IMR-90 (cell line): ENCODE measurements at regions not wholly inside any gene's neighbourhood (a gene's known extent, or its start where the extent isn't known, plus 50 kb on each side); places are given as distances from the start of the nearest gene placed in this dataset.

Experiments
- ATAC-seq: fragments of 200-7000 bp; cut with Tn5 transposase; 2 replicates; pipeline ENCODE4 v1.9.1; 2020; ENCODE audit warnings: low read depth, mild to moderate bottlenecking, moderate library complexity
- BruUV-seq: library from RNA; stranded (reverse); fragments of 400-500 nt; replicated peaks from 2 replicates; lab custom pipeline; 2021; lab: Mats Ljungman, UMichigan
- CTCF ChIA-PET: fragments of 300-600 bp; formaldehyde crosslinking; extraction: SDS; loops from one replicate; lab custom pipeline; 2021; ENCODE audit warnings: antibody characterized with exemption; lab: Yijun Ruan, JAX
- POLR2A ChIA-PET: fragments of 300-600 bp; sonication (Branson Sonifier 250); formaldehyde crosslinking; loops from one replicate; lab custom pipeline; 2022; ENCODE audit warnings: antibody characterized with exemption; ENCODE audit not compliant: unreplicated experiment; lab: Charles Lee
- DNase-seq: peaks from one replicate; pipeline ENCODE4 v3.0.0; 2013
- H2AFZ ChIP-seq: replicated peaks from 2 replicates; pipeline ENCODE3; 2013; ENCODE audit warnings: low read length, mild to moderate bottlenecking; ENCODE audit not compliant: poor library complexity
- H2AK5ac ChIP-seq: 2 replicates; pipeline ENCODE4 v1.6.1; 2013; ENCODE audit warnings: low read depth, low read length, inconsistent platforms
- H2AK9ac ChIP-seq: replicated peaks from 2 replicates; pipeline ENCODE3; 2013; ENCODE audit warnings: mild to moderate bottlenecking, low read depth, low read length, moderate library complexity; ENCODE audit not compliant: poor library complexity
- H2BK120ac ChIP-seq: 2 replicates; pipeline ENCODE4 v1.6.1; 2013; ENCODE audit warnings: low read depth, low read length, inconsistent platforms
- H2BK15ac ChIP-seq: 3 replicates; pipeline ENCODE4 v1.6.1; 2013; ENCODE audit warnings: low read depth, low read length, inconsistent platforms
- H2BK20ac ChIP-seq: 2 replicates; pipeline ENCODE4 v1.6.1; 2013; ENCODE audit warnings: low read depth, mild to moderate bottlenecking, inconsistent platforms, low read length, moderate library complexity
- H2BK5ac ChIP-seq: 2 replicates; pipeline ENCODE4 v1.6.1; 2013; ENCODE audit warnings: mild to moderate bottlenecking, low read depth, low read length, inconsistent platforms; ENCODE audit not compliant: poor library complexity, severe bottlenecking
- H3K14ac ChIP-seq: replicated peaks from 2 replicates; pipeline ENCODE4 v1.6.1; 2013; ENCODE audit warnings: low read depth, low read length, inconsistent platforms
- H3K18ac ChIP-seq: 2 replicates; pipeline ENCODE4 v1.6.1; 2013; ENCODE audit warnings: low read depth, low read length, control low read depth
- H3K23ac ChIP-seq: 2 replicates; pipeline ENCODE4 v1.6.1; 2013; ENCODE audit warnings: low read depth, low read length, inconsistent platforms
- H3K27ac ChIP-seq: 2 replicates; pipeline ENCODE4 v1.5.1; 2013; ENCODE audit warnings: mild to moderate bottlenecking, control low read depth, low read length; ENCODE audit not compliant: insufficient read depth
- H3K27me3 ChIP-seq: 2 replicates; pipeline ENCODE4 v1.6.1; 2013; ENCODE audit warnings: low read length; ENCODE audit not compliant: control insufficient read depth, insufficient read depth
- H3K36me3 ChIP-seq: 2 replicates; pipeline ENCODE4 v1.6.1; 2013; ENCODE audit warnings: low read length, mixed read lengths; ENCODE audit not compliant: control insufficient read depth, insufficient read depth
- H3K4ac ChIP-seq: 2 replicates; pipeline ENCODE4 v1.6.1; 2013; ENCODE audit warnings: low read depth, low read length, inconsistent platforms
- H3K4me1 ChIP-seq: 2 replicates; pipeline ENCODE4 v1.6.1; 2013; ENCODE audit warnings: low read length, mixed read lengths; ENCODE audit not compliant: control insufficient read depth, insufficient read depth
- H3K4me2 ChIP-seq: 2 replicates; pipeline ENCODE4 v1.6.1; 2013; ENCODE audit warnings: low read depth, mild to moderate bottlenecking, control low read depth, low read length, moderate library complexity
- H3K4me3 ChIP-seq: 2 replicates; pipeline ENCODE4 v1.5.1; 2013; ENCODE audit warnings: low read depth, mild to moderate bottlenecking, control low read depth, low read length, moderate library complexity; ENCODE audit not compliant: insufficient read depth
- H3K56ac ChIP-seq: 2 replicates; pipeline ENCODE4 v1.6.1; 2013; ENCODE audit warnings: low read length, inconsistent platforms; ENCODE audit not compliant: insufficient read depth; ENCODE audit errors: extremely low read depth
- H3K79me1 ChIP-seq, 2 experiments: 2 replicates each; pipeline ENCODE4 v1.6.1; 2013; ENCODE audit warnings: low read length in 2 of 2, inconsistent platforms in 1 of 2, low read depth in 1 of 2
- H3K9ac ChIP-seq: 2 replicates; pipeline ENCODE4 v1.6.1; 2013; ENCODE audit warnings: low read depth, low read length, control low read depth
- H3K9me1 ChIP-seq: 2 replicates; pipeline ENCODE4 v1.6.1; 2013; ENCODE audit warnings: low read length, inconsistent platforms; ENCODE audit not compliant: insufficient read depth
- H3K9me3 ChIP-seq: 2 replicates; pipeline ENCODE4 v1.6.1; 2013; ENCODE audit warnings: low read length; ENCODE audit not compliant: control insufficient read depth, insufficient read depth
- H4K20me1 ChIP-seq: 2 replicates; pipeline ENCODE4 v1.6.1; 2013; ENCODE audit warnings: low read length, inconsistent platforms; ENCODE audit not compliant: insufficient read depth
- H4K5ac ChIP-seq: 2 replicates; pipeline ENCODE4 v1.6.1; 2013; ENCODE audit warnings: mild to moderate bottlenecking, low read depth, low read length, control low read depth
- H4K8ac ChIP-seq, 2 experiments: 2 replicates each; pipeline ENCODE4 v1.6.1; 2013; ENCODE audit warnings: low read depth in 2 of 2, low read length in 2 of 2, control low read depth in 1 of 2, inconsistent platforms in 1 of 2
- H4K91ac ChIP-seq: 2 replicates; pipeline ENCODE4 v1.6.1; 2013; ENCODE audit warnings: low read depth, low read length, inconsistent platforms; ENCODE audit not compliant: insufficient read depth
- BHLHE40 ChIP-seq: fragments of 150-350 bp; IDR thresholded peaks from 2 replicates; pipeline ENCODE4 v1.6.1; 2016; ENCODE audit warnings: mild to moderate bottlenecking, low read depth, low read length
- CEBPB ChIP-seq: IDR thresholded peaks from 2 replicates; pipeline ENCODE4 v1.6.1; 2012; ENCODE audit warnings: low read depth, low read length, improper control_type of control experiment
- CHD1 ChIP-seq: IDR thresholded peaks from 2 replicates; pipeline ENCODE4 v1.6.1; 2012; ENCODE audit warnings: low read depth, low read length, improper control_type of control experiment
- FOS ChIP-seq: fragments of 150-350 bp; IDR thresholded peaks from 2 replicates; pipeline ENCODE4 v1.6.1; 2016; ENCODE audit warnings: low read depth, low read length
- MAFK ChIP-seq: IDR thresholded peaks from 2 replicates; pipeline ENCODE4 v1.6.1; 2012; ENCODE audit warnings: low read depth, low read length, improper control_type of control experiment
- MAZ ChIP-seq: IDR thresholded peaks from 2 replicates; pipeline ENCODE4 v1.6.1; 2012; ENCODE audit warnings: low read depth, mild to moderate bottlenecking, low read length, improper control_type of control experiment, moderate library complexity, borderline replicate concordance
- NFE2L2 ChIP-seq: fragments of 150-350 bp; IDR thresholded peaks from 2 replicates; pipeline ENCODE4 v1.6.1; 2016; ENCODE audit warnings: low read depth, mild to moderate bottlenecking, low read length
- POLR2A ChIP-seq: IDR thresholded peaks from 2 replicates; pipeline ENCODE4 v1.6.1; 2012; ENCODE audit warnings: mild to moderate bottlenecking, low read depth, low read length
- RAD21 ChIP-seq: IDR thresholded peaks from 2 replicates; pipeline ENCODE4 v1.6.1; 2012; ENCODE audit warnings: low read length, improper control_type of control experiment
- RFX5 ChIP-seq: IDR thresholded peaks from 2 replicates; pipeline ENCODE4 v1.8.0; 2012; ENCODE audit warnings: low read depth, mild to moderate bottlenecking, low read length, moderate library complexity
- SMC3 ChIP-seq: fragments of 150-350 bp; IDR thresholded peaks from 2 replicates; pipeline ENCODE4 v1.6.1; 2016; ENCODE audit warnings: low read depth, mild to moderate bottlenecking, antibody characterized with exemption, low read length, moderate library complexity
- WGBS, 2 experiments: methylation state at CpG; one replicate each; pipeline versions ENCODE4 v1.1.5 to v1.1.7; 2013; ENCODE audit warnings: missing lambda C conversion rate in 2 of 2; ENCODE audit not compliant: insufficient read length in 1 of 2; ENCODE audit errors: extremely low coverage in 2 of 2; 5-methylcytosine and 5-hydroxymethylcytosine counted together
- dilution Hi-C: fragments of 300-500 bp; cut with HindIII; formaldehyde crosslinking; loops from one replicate; pipeline ENCODE4 v1.14.3; 2018; ENCODE audit warnings: low sequenced_read_pairs; ENCODE audit not compliant: unreplicated experiment
- in situ Hi-C: fragments of 300-500 bp; cut with MboI; formaldehyde crosslinking; loops from 3 replicates; pipeline ENCODE4 v1.14.3; 2019; ENCODE audit warnings: low sequenced_read_pairs, inconsistent platforms, mixed read lengths
- intact Hi-C: fragments of 100-400 bp; cut with micrococcal nuclease; formaldehyde crosslinking; loops from 2 replicates; pipeline ENCODE4 v1.10.0; 2022
- TF ChIP-seq, protein P1 (sequence below): fragments of 150-350 bp; IDR thresholded peaks from 2 replicates; pipeline ENCODE4 v1.6.1; 2016; ENCODE audit warnings: low read depth, mild to moderate bottlenecking, low read length, moderate library complexity, borderline replicate concordance
- TF ChIP-seq, protein P2 (sequence below): conservative IDR thresholded peaks from 2 replicates; pipeline ENCODE4 v1.5.1; 2012; ENCODE audit warnings: mild to moderate bottlenecking, low read depth, low read length, improper control_type of control experiment

DNA sequence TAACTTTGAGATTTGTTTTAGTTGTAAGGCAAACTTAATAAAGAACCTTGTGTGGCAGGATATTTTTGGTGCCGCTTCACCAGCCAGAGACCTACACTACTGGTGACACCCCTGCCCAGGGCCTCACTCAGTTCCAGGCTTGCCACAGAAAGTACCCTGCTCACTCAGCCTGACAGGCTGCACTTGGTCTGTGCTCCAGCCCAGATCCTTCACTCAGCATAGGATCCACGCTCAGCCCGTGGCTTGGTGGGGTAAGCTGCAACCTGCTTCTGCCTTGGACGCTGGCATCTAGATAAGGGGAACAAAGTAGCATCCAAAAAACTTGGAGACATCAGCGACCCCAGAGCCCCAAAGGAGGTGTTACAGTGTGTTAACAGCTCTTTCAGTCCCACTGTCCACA lies 825.5 kb downstream of the EPHA3 start:
- Histone ChIP-seq H4K20me1 (no peaks in the 10 kb centered on the region), H4K8ac (no peak overlapping the region), H3K79me1 (no peaks in the 10 kb centered on the region), H2BK20ac (no peak overlapping the region), H3K4ac (no peak overlapping the region), H3K18ac (no peak overlapping the region), H4K5ac (no peak overlapping the region), H3K4me1 (no peaks in the 10 kb centered on the region), H3K4me2 (no peak overlapping the region), H2BK5ac (no peak overlapping the region), H3K27ac (no peak overlapping the region), H4K91ac (no peak overlapping the region), H3K9me1 (no peaks in the 10 kb centered on the region), H3K9ac (no peak overlapping the region), H2BK120ac (no peak overlapping the region), H2AK9ac (no peak overlapping the region), H2AK5ac (no peak overlapping the region), H3K14ac (no peak overlapping the region), H3K27me3 (no peaks in the 10 kb centered on the region), H2BK15ac (no peak overlapping the region), H3K23ac (no peak overlapping the region), H3K56ac (no peak overlapping the region), H3K9me3 (no peaks in the 10 kb centered on the region; the same call in 1 of the 2 replicates), H2AFZ (no peak overlapping the region), H3K4me3 (no peak overlapping the region), H3K36me3 (no peaks in the 10 kb centered on the region)
- no peak for ATAC-seq
- no peak for DNase-seq
- no peak for TF ChIP-seq CHD1
- TF ChIP-seq, protein P1, sequence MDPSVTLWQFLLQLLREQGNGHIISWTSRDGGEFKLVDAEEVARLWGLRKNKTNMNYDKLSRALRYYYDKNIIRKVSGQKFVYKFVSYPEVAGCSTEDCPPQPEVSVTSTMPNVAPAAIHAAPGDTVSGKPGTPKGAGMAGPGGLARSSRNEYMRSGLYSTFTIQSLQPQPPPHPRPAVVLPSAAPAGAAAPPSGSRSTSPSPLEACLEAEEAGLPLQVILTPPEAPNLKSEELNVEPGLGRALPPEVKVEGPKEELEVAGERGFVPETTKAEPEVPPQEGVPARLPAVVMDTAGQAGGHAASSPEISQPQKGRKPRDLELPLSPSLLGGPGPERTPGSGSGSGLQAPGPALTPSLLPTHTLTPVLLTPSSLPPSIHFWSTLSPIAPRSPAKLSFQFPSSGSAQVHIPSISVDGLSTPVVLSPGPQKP: no peak
- TF ChIP-seq RFX5: no peak
- no peak for TF ChIP-seq CEBPB
- no peak for TF ChIP-seq POLR2A
- TF ChIP-seq, protein P2, sequence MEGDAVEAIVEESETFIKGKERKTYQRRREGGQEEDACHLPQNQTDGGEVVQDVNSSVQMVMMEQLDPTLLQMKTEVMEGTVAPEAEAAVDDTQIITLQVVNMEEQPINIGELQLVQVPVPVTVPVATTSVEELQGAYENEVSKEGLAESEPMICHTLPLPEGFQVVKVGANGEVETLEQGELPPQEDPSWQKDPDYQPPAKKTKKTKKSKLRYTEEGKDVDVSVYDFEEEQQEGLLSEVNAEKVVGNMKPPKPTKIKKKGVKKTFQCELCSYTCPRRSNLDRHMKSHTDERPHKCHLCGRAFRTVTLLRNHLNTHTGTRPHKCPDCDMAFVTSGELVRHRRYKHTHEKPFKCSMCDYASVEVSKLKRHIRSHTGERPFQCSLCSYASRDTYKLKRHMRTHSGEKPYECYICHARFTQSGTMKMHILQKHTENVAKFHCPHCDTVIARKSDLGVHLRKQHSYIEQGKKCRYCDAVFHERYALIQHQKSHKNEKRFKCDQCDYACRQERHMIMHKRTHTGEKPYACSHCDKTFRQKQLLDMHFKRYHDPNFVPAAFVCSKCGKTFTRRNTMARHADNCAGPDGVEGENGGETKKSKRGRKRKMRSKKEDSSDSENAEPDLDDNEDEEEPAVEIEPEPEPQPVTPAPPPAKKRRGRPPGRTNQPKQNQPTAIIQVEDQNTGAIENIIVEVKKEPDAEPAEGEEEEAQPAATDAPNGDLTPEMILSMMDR: no peak
- no peak for TF ChIP-seq MAFK
- TF ChIP-seq MAZ: no peak
- no peak for TF ChIP-seq FOS
- TF ChIP-seq NFE2L2: no peak
- TF ChIP-seq BHLHE40: no peak
- TF ChIP-seq RAD21: no peak
- no peak for TF ChIP-seq SMC3
- intact Hi-C loops (no loop called here), dilution Hi-C loops (no loop called here), in situ Hi-C loops (loop anchor here (25.0 kb wide), 1 partner anchor 96 kb away; no protein-coding TSS in a partner anchor)
- ChIA-PET CTCF (no interaction called here), POLR2A (no interaction called here)
- no TSS peak for BruUV-seq
- no CpG with 5 or more reads among the region's 5 CpGs for WGBS, 2 experiments
